IPS-11a (cell line): ENCODE measurements at regions not wholly inside any gene's neighbourhood (a gene's known extent, or its start where the extent isn't known, plus 50 kb on each side); places are given as distances from the start of the nearest gene placed in this dataset.

Experiments used
- H3K4me3 ChIP-seq: one replicate; pipeline ENCODE4 v1.5.1; 2013; ENCODE audit warnings: low read depth, low read length, control low read depth

- H3K4me3 ChIP-seq = no peak overlapping the region
These were observed 568.7 kb upstream of the NOX3 start for GRCh38 chr6:156024339-156024738.

- H3K4me3 ChIP-seq = no peak overlapping the region
These were observed 566.2 kb upstream of the NOX3 start for GRCh38 chr6:156021746-156022396.

- H3K4me3 ChIP-seq = no peak overlapping the region
These were observed 562.2 kb upstream of the NOX3 start for GRCh38 chr6:156017838-156018237.

GRCh38 chr6:156016186-156016976 lies 560.7 kb upstream of the NOX3 start:
- H3K4me3 ChIP-seq = no peak overlapping the region

- H3K4me3 ChIP-seq = no peak overlapping the region
These were observed 557.5 kb upstream of the NOX3 start for GRCh38 chr6:156013155-156013554.

- H3K4me3 ChIP-seq = no peak overlapping the region
These were observed 554.0 kb upstream of the NOX3 start for GRCh38 chr6:156009656-156010055.

GRCh38 chr6:156004796-156005195 lies 549.2 kb upstream of the NOX3 start:
- H3K4me3 ChIP-seq = no peak overlapping the region

- H3K4me3 ChIP-seq = no peak overlapping the region
These were observed 540.5 kb upstream of the NOX3 start for GRCh38 chr6:155996151-155996550.

GRCh38 chr6:155995281-155995680 lies 539.6 kb upstream of the NOX3 start:
- H3K4me3 ChIP-seq = no peak overlapping the region

- no peak overlapping the region for H3K4me3 ChIP-seq
These were observed 538.4 kb upstream of the NOX3 start for GRCh38 chr6:155994086-155994485.

- H3K4me3 ChIP-seq = no peak overlapping the region
These were observed 537.6 kb upstream of the NOX3 start for GRCh38 chr6:155993240-155993639.

GRCh38 chr6:155985660-155986138 lies 530.1 kb upstream of the NOX3 start:
- H3K4me3 ChIP-seq = no peak overlapping the region

GRCh38 chr6:155980768-155981079 lies 525.1 kb upstream of the NOX3 start:
- H3K4me3 ChIP-seq = no peak overlapping the region

- no peak overlapping the region for H3K4me3 ChIP-seq
These were observed 524.6 kb upstream of the NOX3 start for GRCh38 chr6:155980014-155980767.

- no peak overlapping the region for H3K4me3 ChIP-seq
These were observed 519.9 kb upstream of the NOX3 start for GRCh38 chr6:155975506-155975905.

GRCh38 chr6:155974811-155975323 lies 519.2 kb upstream of the NOX3 start:
- no peak overlapping the region for H3K4me3 ChIP-seq

- no peak overlapping the region for H3K4me3 ChIP-seq
These were observed 518.7 kb upstream of the NOX3 start for GRCh38 chr6:155974359-155974758.

- no peak overlapping the region for H3K4me3 ChIP-seq
These were observed 515.5 kb upstream of the NOX3 start for GRCh38 chr6:155970876-155971708.

GRCh38 chr6:155970472-155970871 lies 514.8 kb upstream of the NOX3 start:
- no peak overlapping the region for H3K4me3 ChIP-seq

GRCh38 chr6:155968921-155969320 lies 513.3 kb upstream of the NOX3 start:
- no peak overlapping the region for H3K4me3 ChIP-seq

- H3K4me3 ChIP-seq = no peak overlapping the region
These were observed 511.7 kb upstream of the NOX3 start for GRCh38 chr6:155967322-155967721.
